ENCODE measurements at regions not wholly inside any gene's neighbourhood (a gene's known extent, or its start where the extent isn't known, plus 50 kb on each side); places are given as distances from the start of the nearest gene placed in this dataset.

DNA sequence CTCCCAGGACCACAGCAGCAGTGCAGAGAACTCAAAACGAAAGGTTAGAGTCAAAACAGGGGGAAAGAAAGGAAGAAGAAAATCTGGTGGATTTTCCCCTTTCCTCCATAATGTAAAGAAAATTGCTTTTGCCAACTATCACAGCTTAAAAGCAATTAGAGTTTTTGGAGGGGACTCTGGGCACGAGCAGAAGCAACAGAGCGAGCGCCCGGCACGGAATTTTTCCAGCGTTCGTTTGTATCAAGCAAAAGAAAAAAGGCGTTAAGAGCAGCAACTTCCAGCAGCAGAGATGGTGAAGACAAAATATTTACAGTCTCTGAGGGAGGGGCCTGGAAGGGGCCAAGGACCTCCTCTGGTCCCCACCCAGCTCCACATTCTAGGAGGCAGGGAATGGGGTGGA lies 174.9 kb upstream of the LINGO1 start:
- Histone ChIP-seq H3K4me1 (ENCODE audit: control insufficient read depth, insufficient read depth, low read length) (peaks cover 54% of the 10 kb centered on the region), H3K36me3 (ENCODE audit: control insufficient read depth, insufficient read depth, low read length) (no peaks in the 10 kb centered on the region), H3K4me3 (ENCODE audit: low read length) (no peak overlapping the region), H3K27me3 (ENCODE audit: control insufficient read depth, insufficient read depth, low read length) (peaks cover 6% of the 10 kb centered on the region), H3K27ac (ENCODE audit: low read length) (no peak overlapping the region), H3K9me3 (replicated peaks; ENCODE audit: control insufficient read depth, low read depth, low read length) (no peaks in the 10 kb centered on the region)
- DNase-seq = no peak
- WGBS (ENCODE audit: insufficient coverage) = 75% methylated on average over 8 of the region's 9 CpGs

DNA sequence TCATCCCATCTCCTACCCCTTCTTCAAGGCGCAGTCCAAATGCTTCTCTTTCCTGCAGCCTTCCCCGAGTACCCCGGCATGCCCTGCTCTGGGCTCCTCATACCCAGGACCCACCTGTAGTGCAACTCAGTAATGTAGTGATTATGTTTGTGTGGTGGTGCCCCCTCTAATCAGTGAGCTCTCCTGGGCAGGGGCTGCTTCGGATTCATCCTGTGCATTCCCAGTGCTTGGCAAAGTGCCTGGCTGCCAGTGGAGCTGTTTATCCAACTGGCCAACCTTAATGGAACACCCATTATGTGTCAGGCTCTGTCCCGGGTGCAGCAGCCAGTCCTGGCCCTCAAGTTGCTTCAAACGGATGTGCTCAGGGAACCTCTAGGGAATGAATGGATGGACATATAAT lies 174.4 kb upstream of the LINGO1 start:
- peaks cover 49% of the 10 kb centered on the region for H3K4me1 ChIP-seq (ENCODE audit: control insufficient read depth, insufficient read depth, low read length)
- H3K9me3 ChIP-seq (replicated peaks; ENCODE audit: control insufficient read depth, low read depth, low read length) = no peaks in the 10 kb centered on the region
- DNase-seq = no peak

GRCh38 chr15:77804210-77804609 lies 171.5 kb upstream of the LINGO1 start:
- Histone ChIP-seq H3K4me1 (ENCODE audit: control insufficient read depth, insufficient read depth, low read length) (peaks cover 34% of the 10 kb centered on the region), H3K36me3 (ENCODE audit: control insufficient read depth, insufficient read depth, low read length) (no peaks in the 10 kb centered on the region), H3K27me3 (ENCODE audit: control insufficient read depth, insufficient read depth, low read length) (peaks cover 6% of the 10 kb centered on the region), H3K4me3 (ENCODE audit: low read length) (no peak overlapping the region), H3K9me3 (replicated peaks; ENCODE audit: control insufficient read depth, low read depth, low read length) (no peaks in the 10 kb centered on the region), H3K27ac (ENCODE audit: low read length) (no peak overlapping the region)
- no peak for DNase-seq
- 68% methylated on average over 8 of the region's 9 CpGs for WGBS (ENCODE audit: insufficient coverage)

More for the DNA sequence above, 174.4 kb upstream of the LINGO1 start:
- H3K27me3 ChIP-seq (ENCODE audit: control insufficient read depth, insufficient read depth, low read length) = peaks cover 6% of the 10 kb centered on the region
- H3K27ac ChIP-seq (ENCODE audit: low read length) = no peak overlapping the region
- 42% methylated on average over 3 of the region's 6 CpGs for WGBS (ENCODE audit: insufficient coverage)
- no peak overlapping the region for H3K4me3 ChIP-seq (ENCODE audit: low read length)
- H3K36me3 ChIP-seq (ENCODE audit: control insufficient read depth, insufficient read depth, low read length) = no peaks in the 10 kb centered on the region

- WGBS (ENCODE audit: insufficient coverage) = 75% methylated on average over 3 of the region's 3 CpGs
- Histone ChIP-seq H3K27me3 (ENCODE audit: control insufficient read depth, insufficient read depth, low read length) (peaks cover 6% of the 10 kb centered on the region), H3K4me3 (ENCODE audit: low read length) (no peak overlapping the region), H3K4me1 (ENCODE audit: control insufficient read depth, insufficient read depth, low read length) (peaks cover 29% of the 10 kb centered on the region), H3K36me3 (ENCODE audit: control insufficient read depth, insufficient read depth, low read length) (no peaks in the 10 kb centered on the region), H3K27ac (ENCODE audit: low read length) (no peak overlapping the region), H3K9me3 (replicated peaks; ENCODE audit: control insufficient read depth, low read depth, low read length) (no peaks in the 10 kb centered on the region)
- DNase-seq = no peak
These were observed 170.8 kb upstream of the LINGO1 start for GRCh38 chr15:77803487-77803886.

DNA sequence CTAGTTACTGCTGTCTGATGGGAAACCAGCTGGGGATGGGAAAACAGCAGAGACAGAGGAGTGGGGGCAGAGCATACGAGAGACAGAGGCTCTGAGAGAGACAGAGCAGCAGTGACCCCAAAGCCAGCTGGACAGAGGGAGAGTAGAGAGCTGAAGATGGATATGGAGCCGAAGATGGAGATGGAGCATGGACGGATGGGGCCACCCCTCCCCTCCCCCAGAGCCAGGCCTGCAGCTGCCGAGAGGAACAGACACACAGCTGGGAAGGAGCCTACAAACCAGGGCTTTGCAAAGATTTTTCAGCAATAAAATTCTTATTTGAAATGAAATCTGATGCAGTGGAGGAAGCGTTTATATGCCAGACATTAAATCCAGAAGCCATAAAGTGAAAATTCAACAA lies 167.6 kb upstream of the LINGO1 start:
- peak; percentile 72 for DNase-seq
- no peak overlapping the region for H3K4me3 ChIP-seq (ENCODE audit: low read length)

GRCh38 chr15:77798847-77799246 lies 166.1 kb upstream of the LINGO1 start:
- H3K4me3 ChIP-seq (ENCODE audit: low read length) = no peak overlapping the region
- no peak overlapping the region for H3K27ac ChIP-seq (ENCODE audit: low read length)
- H3K9me3 ChIP-seq (replicated peaks; ENCODE audit: control insufficient read depth, low read depth, low read length) = no peaks in the 10 kb centered on the region
- H3K36me3 ChIP-seq (ENCODE audit: control insufficient read depth, insufficient read depth, low read length) = no peaks in the 10 kb centered on the region
- H3K4me1 ChIP-seq (ENCODE audit: control insufficient read depth, insufficient read depth, low read length) = peaks cover 13% of the 10 kb centered on the region
- H3K27me3 ChIP-seq (ENCODE audit: control insufficient read depth, insufficient read depth, low read length) = peaks cover 3% of the 10 kb centered on the region
- WGBS (ENCODE audit: insufficient coverage) = 92% methylated on average over 2 of the region's 3 CpGs
- DNase-seq = no peak

More for the DNA sequence above, 167.6 kb upstream of the LINGO1 start:
- peaks cover 13% of the 10 kb centered on the region for H3K4me1 ChIP-seq (ENCODE audit: control insufficient read depth, insufficient read depth, low read length)
- H3K36me3 ChIP-seq (ENCODE audit: control insufficient read depth, insufficient read depth, low read length) = no peaks in the 10 kb centered on the region
- WGBS (ENCODE audit: insufficient coverage) = 20% methylated on average over 2 of the region's 5 CpGs
- no peak overlapping the region for H3K27ac ChIP-seq (ENCODE audit: low read length)
- peaks cover 5% of the 10 kb centered on the region for H3K27me3 ChIP-seq (ENCODE audit: control insufficient read depth, insufficient read depth, low read length)
- H3K9me3 ChIP-seq (replicated peaks; ENCODE audit: control insufficient read depth, low read depth, low read length) = no peaks in the 10 kb centered on the region

GRCh38 chr15:77798151-77798835 lies 165.6 kb upstream of the LINGO1 start:
- DNase-seq = no peak
- no peaks in the 10 kb centered on the region for H3K36me3 ChIP-seq (ENCODE audit: control insufficient read depth, insufficient read depth, low read length)
- WGBS (ENCODE audit: insufficient coverage) = 75% methylated on average over 11 of the region's 13 CpGs
- H3K27me3 ChIP-seq (ENCODE audit: control insufficient read depth, insufficient read depth, low read length) = peaks cover 3% of the 10 kb centered on the region
- no peak overlapping the region for H3K27ac ChIP-seq (ENCODE audit: low read length)
- peaks cover 13% of the 10 kb centered on the region for H3K4me1 ChIP-seq (ENCODE audit: control insufficient read depth, insufficient read depth, low read length)
- no peaks in the 10 kb centered on the region for H3K9me3 ChIP-seq (replicated peaks; ENCODE audit: control insufficient read depth, low read depth, low read length)
- H3K4me3 ChIP-seq (ENCODE audit: low read length) = no peak overlapping the region

DNA sequence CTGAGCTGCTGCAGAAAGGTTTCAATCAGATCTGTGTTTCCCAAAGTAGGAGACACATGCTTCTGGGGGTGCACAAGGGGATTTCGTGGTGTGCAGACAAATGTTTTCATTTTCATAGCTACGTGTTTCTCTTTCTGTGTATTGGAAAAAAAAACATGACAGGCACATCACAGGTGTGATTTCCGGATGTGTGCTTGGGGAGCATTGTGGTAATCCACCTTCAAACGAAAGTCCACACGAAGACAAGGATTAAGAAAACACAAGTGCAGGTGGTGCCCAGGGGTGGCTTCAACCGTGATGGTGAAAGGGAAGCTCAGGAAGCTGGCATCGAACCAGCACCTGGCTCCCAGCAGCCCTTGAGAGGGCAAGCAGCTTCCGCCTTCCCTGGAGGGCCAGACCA lies 164.6 kb upstream of the LINGO1 start:
- WGBS (ENCODE audit: insufficient coverage) = 49% methylated on average over 6 of the region's 8 CpGs
- no peak overlapping the region for H3K4me3 ChIP-seq (ENCODE audit: low read length)

GRCh38 chr15:77796046-77796729 lies 163.5 kb upstream of the LINGO1 start:
- no peaks in the 10 kb centered on the region for H3K9me3 ChIP-seq (replicated peaks; ENCODE audit: control insufficient read depth, low read depth, low read length)
- no peak overlapping the region for H3K4me3 ChIP-seq (ENCODE audit: low read length)
- DNase-seq = no peak
- 54% methylated on average over 6 of the region's 11 CpGs for WGBS (ENCODE audit: insufficient coverage)
- H3K4me1 ChIP-seq (ENCODE audit: control insufficient read depth, insufficient read depth, low read length) = peaks cover 13% of the 10 kb centered on the region
- no peaks in the 10 kb centered on the region for H3K36me3 ChIP-seq (ENCODE audit: control insufficient read depth, insufficient read depth, low read length)
- H3K27ac ChIP-seq (ENCODE audit: low read length) = no peak overlapping the region
- no peaks in the 10 kb centered on the region for H3K27me3 ChIP-seq (ENCODE audit: control insufficient read depth, insufficient read depth, low read length)

More for the DNA sequence above, 164.6 kb upstream of the LINGO1 start:
- no peak for DNase-seq
- peaks cover 13% of the 10 kb centered on the region for H3K4me1 ChIP-seq (ENCODE audit: control insufficient read depth, insufficient read depth, low read length)
- H3K9me3 ChIP-seq (replicated peaks; ENCODE audit: control insufficient read depth, low read depth, low read length) = no peaks in the 10 kb centered on the region
- no peaks in the 10 kb centered on the region for H3K27me3 ChIP-seq (ENCODE audit: control insufficient read depth, insufficient read depth, low read length)
- no peak overlapping the region for H3K27ac ChIP-seq (ENCODE audit: low read length)
- no peaks in the 10 kb centered on the region for H3K36me3 ChIP-seq (ENCODE audit: control insufficient read depth, insufficient read depth, low read length)

DNA sequence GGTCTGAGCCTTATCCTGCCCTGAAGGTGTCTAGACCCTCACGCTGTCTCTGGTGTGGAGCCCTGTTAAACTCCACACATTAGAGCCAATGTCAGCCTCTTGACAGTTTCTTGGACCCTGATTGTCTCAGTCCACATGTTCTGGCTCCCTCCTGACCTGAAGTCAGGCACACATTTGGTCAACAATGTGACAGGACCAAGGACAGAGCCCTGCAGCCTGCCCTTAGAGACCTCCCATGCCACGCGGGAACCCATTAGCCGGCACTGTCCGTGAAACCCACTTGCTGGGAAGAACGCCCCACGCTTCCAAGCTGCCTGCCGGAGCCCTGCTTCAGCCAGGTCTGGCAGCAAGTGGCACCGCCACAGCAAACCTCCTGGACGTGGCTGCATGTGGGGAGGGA lies 162.7 kb upstream of the LINGO1 start:
- Histone ChIP-seq H3K4me1 (ENCODE audit: control insufficient read depth, insufficient read depth, low read length) (peaks cover 13% of the 10 kb centered on the region), H3K9me3 (replicated peaks; ENCODE audit: control insufficient read depth, low read depth, low read length) (no peaks in the 10 kb centered on the region), H3K4me3 (ENCODE audit: low read length) (no peak overlapping the region), H3K27me3 (ENCODE audit: control insufficient read depth, insufficient read depth, low read length) (no peaks in the 10 kb centered on the region), H3K36me3 (ENCODE audit: control insufficient read depth, insufficient read depth, low read length) (no peaks in the 10 kb centered on the region), H3K27ac (ENCODE audit: low read length) (no peak overlapping the region)
- no peak for DNase-seq
- 37% methylated on average over 5 of the region's 10 CpGs for WGBS (ENCODE audit: insufficient coverage)
